HG02759 (cell line): ENCODE measurements at regions not wholly inside any gene's neighbourhood (a gene's known extent, or its start where the extent isn't known, plus 50 kb on each side); places are given as distances from the start of the nearest gene placed in this dataset.

ENCODE experiments used
- ATAC-seq: cut with Tn5 transposase; IDR thresholded peaks from one replicate; pipeline ENCODE4 v1.9.1; 2021; ENCODE audit warnings: mild to moderate bottlenecking, moderate library complexity; ENCODE audit not compliant: unreplicated experiment

DNA sequence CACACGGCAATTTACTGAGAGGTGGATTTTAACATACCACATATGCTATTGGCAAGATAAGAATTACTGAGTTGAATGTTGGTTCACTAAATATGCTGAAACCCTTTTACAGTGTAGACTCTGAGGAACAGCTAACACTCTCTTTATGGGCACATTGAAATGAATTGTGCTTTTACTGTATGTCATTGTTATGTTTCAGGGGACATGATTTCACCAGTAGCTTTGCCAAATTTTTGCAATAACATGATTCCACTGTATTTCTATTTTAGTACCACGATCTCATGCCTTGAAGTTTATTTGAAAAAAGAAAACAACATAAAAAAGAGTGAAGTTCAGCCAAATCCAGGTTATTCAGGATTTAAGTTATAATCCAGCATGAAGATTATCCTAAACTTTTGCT, 188.5 kb downstream of the HLX start:
- ATAC-seq = no peak

DNA sequence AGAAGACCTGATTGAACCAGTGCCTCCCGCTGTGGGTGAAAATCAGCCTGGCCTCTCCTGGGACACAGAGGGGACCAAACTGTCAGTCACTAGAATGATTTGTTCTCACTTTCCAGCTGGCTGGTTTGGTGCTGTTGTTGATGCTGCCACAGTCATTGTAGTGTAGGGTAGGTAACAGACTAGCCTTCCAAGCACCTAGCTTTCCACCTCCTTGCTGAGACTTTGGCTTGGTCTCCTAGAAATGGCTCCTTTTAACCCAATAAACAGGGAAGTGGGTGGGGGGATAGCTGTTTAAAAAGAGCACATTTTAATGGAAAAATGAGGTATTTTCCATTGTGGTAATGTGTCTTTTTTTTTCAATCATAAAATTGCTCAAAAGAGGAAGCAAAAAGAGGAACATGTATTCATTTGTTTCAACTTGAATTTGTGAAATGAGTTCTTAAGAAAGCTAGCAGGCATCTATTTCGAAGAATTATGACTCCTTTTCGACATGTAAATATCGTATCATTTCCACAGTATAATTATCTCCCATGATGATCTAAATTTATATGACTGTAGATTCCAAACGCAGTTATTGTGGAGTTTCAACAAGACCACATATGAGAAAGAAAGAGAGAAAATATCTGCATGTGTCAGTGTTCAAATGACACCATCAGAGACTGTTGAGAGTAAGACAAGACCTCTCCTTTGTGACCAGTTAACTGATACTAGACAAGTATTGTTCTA, 190.1 kb downstream of the HLX start:
- peak; percentile 93 for ATAC-seq

DNA sequence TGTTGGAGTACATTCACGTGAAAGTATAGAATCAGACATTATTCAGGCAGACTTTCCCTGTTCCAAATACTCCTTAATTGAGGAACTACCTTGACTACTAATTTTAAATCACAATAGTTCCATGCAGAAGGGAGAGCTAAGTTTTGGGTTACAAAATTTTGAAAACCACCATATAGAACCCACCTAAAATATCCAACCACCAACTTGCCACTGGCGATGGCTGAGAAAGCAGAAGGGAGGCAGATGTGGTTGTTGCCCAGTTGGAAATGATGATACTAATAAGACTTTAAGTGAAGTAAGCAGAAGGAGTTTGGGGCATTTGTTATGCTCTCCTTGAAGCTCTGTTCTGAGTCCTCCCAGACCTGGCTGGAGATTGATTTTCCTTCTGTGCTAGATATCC, 190.7 kb downstream of the HLX start:
- no peak for ATAC-seq

DNA sequence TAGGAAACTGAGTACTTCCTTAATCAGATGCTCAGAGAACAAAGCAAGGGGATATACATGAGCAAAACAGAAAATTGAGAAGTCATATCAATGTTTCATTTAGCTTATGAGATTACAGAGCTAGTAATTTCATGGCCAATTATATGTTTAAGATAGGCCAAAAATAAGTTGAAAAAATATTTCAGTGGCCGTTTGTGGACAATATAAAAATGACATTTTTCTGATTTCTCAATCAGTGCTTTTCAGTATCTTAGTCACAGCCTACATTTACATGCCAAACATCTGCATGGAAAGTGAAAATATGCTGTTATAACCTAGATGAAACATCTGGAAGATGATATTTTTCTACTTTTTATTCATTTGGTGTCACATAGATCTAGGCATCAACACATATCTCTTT, 192.5 kb downstream of the HLX start:
- no peak for ATAC-seq

DNA sequence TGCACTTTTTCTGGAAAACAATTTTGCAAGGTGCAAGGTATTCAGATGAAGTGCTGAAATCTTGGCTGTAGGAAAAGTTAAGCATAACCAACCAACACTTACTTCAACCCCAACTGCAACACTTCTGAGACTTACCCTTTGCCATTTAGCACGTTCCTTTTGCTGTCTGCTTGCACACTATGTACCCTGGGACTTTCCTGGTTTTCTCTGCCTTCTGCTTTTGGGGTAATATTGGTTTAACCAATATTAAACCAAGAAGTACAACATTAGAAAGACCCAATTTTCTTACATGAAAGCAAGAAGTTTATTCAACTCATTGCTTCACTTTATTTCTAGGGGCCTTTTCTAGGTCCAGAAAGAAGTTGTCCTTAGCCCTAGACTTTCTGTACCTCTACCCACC, 193.0 kb downstream of the HLX start:
- ATAC-seq = no peak

- no peak for ATAC-seq
Observed at GRCh38 chr1:221074332-221074731, 195.1 kb downstream of the HLX start.

GRCh38 chr1:221075911-221076310, 196.7 kb downstream of the HLX start:
- no peak for ATAC-seq

DNA sequence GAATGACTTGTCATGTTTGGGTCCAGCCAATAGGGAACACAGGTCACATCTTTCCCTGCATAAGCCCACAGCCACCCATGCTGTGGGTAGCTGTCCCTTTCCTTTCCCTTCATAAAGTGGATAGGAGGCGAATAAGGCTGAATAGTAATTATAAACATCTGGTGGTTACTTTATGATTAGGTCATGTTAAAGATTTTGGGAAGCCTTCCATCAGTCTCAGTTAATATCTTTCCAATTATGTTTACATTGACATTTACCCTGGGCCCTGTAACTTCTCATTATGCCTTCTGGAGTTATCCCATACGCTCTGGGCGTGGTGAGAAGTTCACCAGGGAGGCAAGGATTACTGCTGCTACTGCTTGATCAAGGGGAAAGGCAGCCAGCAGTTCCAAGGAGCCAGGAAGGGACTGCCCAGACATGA, 197.2 kb downstream of the HLX start:
- ATAC-seq = no peak

- ATAC-seq = no peak
Observed at GRCh38 chr1:221078260-221078965, 199.2 kb downstream of the HLX start.

- ATAC-seq = no peak
Observed at GRCh38 chr1:221083902-221084301, 204.7 kb downstream of the HLX start.

GRCh38 chr1:221084681-221085080, 205.4 kb downstream of the HLX start:
- ATAC-seq = no peak

GRCh38 chr1:221085701-221086375, 206.6 kb downstream of the HLX start:
- no peak for ATAC-seq

DNA sequence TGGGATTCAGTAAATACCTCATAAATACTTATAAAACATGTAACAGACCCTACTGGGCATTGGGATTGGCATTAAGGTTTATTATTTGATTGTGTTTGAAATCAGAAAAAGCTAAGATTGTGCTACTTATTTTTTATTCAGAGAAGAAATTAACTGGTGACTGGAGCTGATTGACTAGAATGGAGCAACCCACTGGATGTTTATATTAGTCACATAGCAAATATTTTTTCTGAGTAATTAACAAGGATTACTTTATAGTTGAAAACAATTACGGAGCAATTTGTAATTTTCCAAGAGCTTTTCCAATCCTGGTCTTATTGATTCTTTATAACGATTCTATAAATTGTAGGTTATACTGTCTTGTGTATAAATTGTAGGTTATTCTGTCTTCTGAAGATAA, 208.7 kb downstream of the HLX start:
- ATAC-seq = no peak

- no peak for ATAC-seq
Observed at GRCh38 chr1:221089273-221089672, 210.0 kb downstream of the HLX start.

DNA sequence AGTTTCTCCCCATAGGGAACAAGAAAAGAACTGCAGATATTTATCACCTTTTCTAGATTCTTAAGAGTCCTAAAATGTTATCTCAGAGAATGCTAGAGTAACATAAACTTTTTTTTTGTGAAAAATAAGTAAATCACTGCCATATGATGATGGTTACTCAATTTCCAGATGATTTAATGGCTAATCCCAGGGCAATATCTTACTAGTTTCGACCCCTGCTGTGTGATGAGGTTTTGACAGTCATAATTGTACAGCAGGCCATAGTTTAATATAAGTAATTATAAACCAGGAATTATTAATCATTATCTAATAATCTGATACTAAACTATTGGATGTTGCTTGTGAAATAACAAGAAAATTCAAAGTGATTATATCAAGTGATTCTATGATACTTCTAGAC, 210.6 kb downstream of the HLX start:
- ATAC-seq = no peak

- ATAC-seq = no peak
Observed at GRCh38 chr1:221093903-221094791, 214.9 kb downstream of the HLX start.

DNA sequence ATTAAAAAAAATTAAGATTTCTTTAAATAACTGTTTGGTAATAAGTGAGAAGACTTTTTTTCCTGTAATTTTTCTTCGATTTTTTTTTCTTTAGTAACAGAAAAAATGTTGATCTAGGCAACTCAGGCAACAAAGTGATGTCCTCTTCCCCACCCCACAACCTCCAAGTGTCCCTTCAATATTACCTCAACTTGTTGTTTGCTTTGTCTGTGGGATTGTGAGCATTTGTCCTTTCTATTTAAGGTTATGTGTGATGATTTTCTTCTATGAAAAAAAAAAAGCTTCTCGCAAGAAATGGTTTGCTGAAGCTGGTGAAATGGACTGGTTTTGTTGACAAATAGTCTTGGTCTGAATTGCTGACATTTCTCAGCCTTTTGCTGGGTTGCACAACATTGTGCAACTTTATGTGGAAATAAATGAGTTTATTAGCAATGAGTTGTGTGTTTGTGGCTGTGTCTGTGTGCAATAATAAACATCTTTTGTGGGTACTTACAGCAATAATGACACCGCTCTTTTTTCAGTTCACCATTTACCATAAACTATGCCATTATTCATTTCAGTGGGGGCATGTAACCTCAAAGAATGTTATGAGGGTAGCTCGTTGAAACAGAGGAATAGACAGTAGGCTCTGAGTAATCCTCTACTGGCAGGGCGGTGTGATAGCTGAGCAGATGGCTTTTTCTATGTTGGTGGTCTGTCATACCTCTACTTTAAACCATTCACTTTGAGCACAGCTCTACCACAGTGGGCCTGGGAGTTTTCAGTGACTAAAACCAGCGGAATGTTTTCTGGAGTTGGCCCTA, 218.4 kb downstream of the HLX start:
- no peak for ATAC-seq

DNA sequence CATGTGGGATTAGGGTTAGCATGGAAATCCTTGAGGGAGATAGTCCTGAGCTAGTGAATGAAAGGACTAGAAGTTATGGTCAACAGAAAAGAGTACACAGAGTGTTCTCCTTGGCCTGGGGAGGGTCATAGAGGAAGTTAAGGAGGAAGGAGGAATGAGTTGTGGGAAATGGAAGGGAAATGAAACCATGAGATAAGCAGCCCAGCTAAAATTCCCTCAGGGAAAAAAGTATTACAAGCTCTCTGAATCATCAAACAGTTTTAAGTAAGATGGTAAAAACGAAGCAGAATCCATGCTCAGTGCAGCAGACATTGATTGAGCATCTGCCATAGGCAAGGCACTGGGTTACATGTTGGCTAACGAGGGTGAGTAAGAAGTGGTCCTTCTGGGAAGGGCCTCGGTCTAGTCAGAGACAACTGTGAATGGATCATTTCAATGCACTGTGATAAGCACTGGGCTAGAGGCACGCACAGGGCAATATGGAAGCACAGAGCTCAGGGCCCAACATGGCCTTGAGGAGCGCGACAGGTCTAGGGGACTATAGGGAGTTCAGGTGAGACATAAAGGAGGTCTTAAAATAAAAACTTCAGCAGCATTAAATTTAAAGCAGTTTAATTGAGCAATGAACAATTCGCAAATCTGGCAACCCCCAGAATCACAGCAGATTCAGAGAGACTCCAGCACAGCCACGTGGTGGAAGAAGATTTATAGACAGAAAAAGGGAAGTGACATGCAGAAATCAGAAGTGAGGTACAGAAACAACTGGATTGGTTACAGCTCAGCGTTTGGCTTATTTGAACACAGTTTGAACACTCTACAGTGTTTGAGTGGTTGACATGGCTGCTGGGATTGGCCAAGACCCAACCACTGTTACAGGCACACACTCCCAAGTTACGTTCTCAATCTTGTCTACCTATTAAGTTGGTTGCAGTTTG, 219.5 kb downstream of the HLX start:
- no peak for ATAC-seq
